Activated naive CD8-positive, alpha-beta T cell treated with anti-CD3 and anti-CD28 coated beads, Interleukin-2, amount 10 ng/mL, durations not matched to agents 7 days and 5 days (primary cell): ENCODE measurements at regions not wholly inside any gene's neighbourhood (a gene's known extent, or its start where the extent isn't known, plus 50 kb on each side); places are given as distances from the start of the nearest gene placed in this dataset.

Experiments
- ATAC-seq: fragments of 150-1000 bp; cut with Tn5 transposase; one replicate; pipeline ENCODE4 v1.10.0; 2021; ENCODE audit warnings: low read depth, moderate library complexity
- POLR2A ChIA-PET: fragments of 350-600 bp; sonication (Branson Sonifier 250); formaldehyde crosslinking; loops from one replicate; lab custom pipeline; 2021; ENCODE audit warnings: antibody characterized with exemption; lab: Charles Lee
- DNase-seq: peaks from one replicate; pipeline ENCODE4 v3.0.0; 2021
- H3K27ac Mint-ChIP-seq: one replicate; pipeline ENCODE4 v1.8.0; 2022; ENCODE audit warnings: mild to moderate bottlenecking, mixed read lengths
- H3K27me3 Mint-ChIP-seq: one replicate; pipeline ENCODE4 v1.8.0; 2022; ENCODE audit warnings: mild to moderate bottlenecking, moderate library complexity, mixed read lengths
- H3K36me3 Mint-ChIP-seq: one replicate; pipeline ENCODE4 v1.8.0; 2021; ENCODE audit warnings: mild to moderate bottlenecking, mixed read lengths
- H3K4me1 Mint-ChIP-seq: one replicate; pipeline ENCODE4 v1.8.0; 2021; ENCODE audit warnings: mixed read lengths
- H3K4me3 Mint-ChIP-seq: one replicate; pipeline ENCODE4 v1.8.0; 2022; ENCODE audit warnings: mild to moderate bottlenecking, moderate library complexity, mixed read lengths
- H3K9me3 Mint-ChIP-seq: one replicate; pipeline ENCODE4 v1.8.0; 2021; ENCODE audit warnings: mixed read lengths

- H3K4me1 Mint-ChIP-seq, result no peaks in the 10 kb centered on the region
- peaks cover 3% of the 10 kb centered on the region for H3K27me3 Mint-ChIP-seq
- no peak overlapping the region for H3K4me3 Mint-ChIP-seq
- POLR2A ChIA-PET, result no interaction called here
- H3K9me3 Mint-ChIP-seq, result no peaks in the 10 kb centered on the region
- ATAC-seq (no peak), DNase-seq (no peak)
- no peaks in the 10 kb centered on the region for H3K36me3 Mint-ChIP-seq
- no peak overlapping the region for H3K27ac Mint-ChIP-seq
Measured at GRCh38 chr15:98393471-98393870, 254.9 kb upstream of the IGF1R start.

DNA sequence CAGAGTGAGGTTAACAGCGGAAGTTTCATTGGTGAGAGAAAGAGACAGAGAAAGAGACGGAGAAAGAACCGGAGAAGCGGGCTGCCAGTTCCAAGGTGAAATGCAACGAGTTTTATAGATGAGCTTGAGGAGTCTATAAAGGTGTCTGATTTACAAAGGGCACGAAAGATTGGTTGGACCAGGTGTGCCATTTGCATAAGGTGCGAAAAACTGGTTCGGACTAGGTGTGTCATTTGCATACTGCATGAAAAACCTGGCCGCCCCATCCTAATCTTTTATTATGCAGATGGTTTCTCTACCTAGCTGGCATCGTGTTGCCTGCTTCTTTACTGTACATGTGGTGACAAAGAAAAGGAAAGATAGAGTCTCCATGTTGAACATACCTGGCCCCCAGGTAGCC, 253.8 kb upstream of the IGF1R start:
- Mint-ChIP-seq H3K27me3 (peaks cover 3% of the 10 kb centered on the region), H3K4me3 (no peak overlapping the region), H3K4me1 (no peaks in the 10 kb centered on the region), H3K9me3 (no peaks in the 10 kb centered on the region), H3K36me3 (no peaks in the 10 kb centered on the region), H3K27ac (no peak overlapping the region)
- POLR2A ChIA-PET, result no interaction called here
- DNase-seq (no peak), ATAC-seq (no peak)

DNA sequence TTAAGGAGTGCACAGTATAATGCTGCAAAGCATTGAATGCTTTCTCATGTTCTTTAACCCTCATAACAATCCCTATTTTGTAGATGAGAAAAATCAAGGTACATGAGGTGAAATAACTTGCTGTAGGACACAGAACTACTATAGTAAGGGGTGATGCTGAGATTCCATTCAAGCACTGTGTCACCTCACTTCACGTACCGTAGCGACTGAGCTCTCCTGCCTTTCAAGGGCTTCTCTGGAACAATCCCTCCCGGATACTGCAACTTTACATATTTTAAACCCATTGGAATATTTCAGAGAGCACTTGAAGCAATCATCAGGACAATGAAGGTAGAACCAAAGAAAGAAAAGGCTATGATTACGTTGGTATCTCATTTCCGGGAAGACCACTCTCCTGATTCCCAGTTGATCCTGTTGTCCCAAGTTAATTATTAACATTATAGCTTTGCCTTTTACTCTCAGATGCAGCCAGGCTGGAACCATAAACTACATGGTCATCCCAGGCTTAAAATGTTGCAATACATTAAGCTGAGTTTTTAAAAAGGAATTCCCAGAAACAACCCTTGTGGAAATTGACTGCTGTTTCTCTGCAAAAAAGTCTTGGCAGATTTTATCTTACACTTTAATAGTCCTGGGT, 252.2 kb upstream of the IGF1R start:
- Mint-ChIP-seq H3K4me3 (no peak overlapping the region), H3K27ac (no peak overlapping the region), H3K36me3 (no peaks in the 10 kb centered on the region), H3K4me1 (no peaks in the 10 kb centered on the region), H3K9me3 (no peaks in the 10 kb centered on the region), H3K27me3 (peaks cover 3% of the 10 kb centered on the region)
- POLR2A ChIA-PET, result no interaction called here
- ATAC-seq (no peak), DNase-seq (no peak)

DNA sequence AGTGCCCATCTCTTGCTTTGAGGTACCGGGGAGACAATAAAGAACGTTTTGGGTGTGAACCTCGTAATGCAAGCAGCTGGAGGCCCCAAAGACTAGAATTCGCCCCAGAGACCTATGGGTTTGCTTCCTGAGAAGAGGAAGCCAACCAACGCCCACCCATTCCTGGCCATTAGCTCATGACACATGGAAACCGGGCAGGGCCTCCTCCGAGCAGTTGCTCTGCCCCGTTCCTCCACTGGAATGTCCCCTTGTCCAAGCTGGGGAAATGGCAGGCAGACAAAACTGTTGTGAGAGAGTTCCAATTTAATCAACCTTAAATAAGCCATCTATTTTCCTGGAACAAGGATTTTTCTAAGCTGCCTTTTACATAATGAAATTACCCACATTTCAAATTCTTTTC, 250.9 kb upstream of the IGF1R start:
- Mint-ChIP-seq H3K4me3 (no peak overlapping the region), H3K27me3 (peaks cover 3% of the 10 kb centered on the region), H3K36me3 (no peaks in the 10 kb centered on the region), H3K27ac (no peak overlapping the region), H3K4me1 (no peaks in the 10 kb centered on the region), H3K9me3 (no peaks in the 10 kb centered on the region)
- POLR2A ChIA-PET, result no interaction called here
- DNase-seq, result no peak
- ATAC-seq, result no peak

DNA sequence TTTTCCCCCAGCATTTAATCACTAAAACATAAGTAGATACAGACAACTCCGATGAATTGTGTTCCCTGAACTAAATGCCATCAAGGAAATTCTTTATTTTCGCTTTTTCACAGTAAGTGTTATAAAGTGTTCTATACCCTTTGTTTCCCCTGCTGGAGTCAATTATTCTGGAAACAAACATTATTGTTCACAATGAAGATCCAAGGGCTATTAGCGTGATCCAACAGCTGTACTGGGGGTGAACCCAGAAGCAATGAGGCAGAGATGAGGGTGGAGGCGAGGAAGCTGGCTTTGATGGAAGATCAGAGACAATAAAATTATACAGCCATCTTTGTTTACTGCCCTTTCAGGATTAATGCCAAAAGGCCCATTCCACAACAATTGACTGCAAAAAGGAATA, 250.3 kb upstream of the IGF1R start:
- Mint-ChIP-seq H3K27me3 (peaks cover 5% of the 10 kb centered on the region), H3K4me3 (no peak overlapping the region), H3K36me3 (no peaks in the 10 kb centered on the region), H3K9me3 (no peaks in the 10 kb centered on the region), H3K27ac (no peak overlapping the region), H3K4me1 (no peaks in the 10 kb centered on the region)
- ATAC-seq (no peak), DNase-seq (no peak)
- POLR2A ChIA-PET, result no interaction called here

GRCh38 chr15:98398886-98399285, 249.5 kb upstream of the IGF1R start:
- Mint-ChIP-seq H3K9me3 (no peaks in the 10 kb centered on the region), H3K27ac (no peak overlapping the region), H3K4me3 (no peak overlapping the region), H3K4me1 (no peaks in the 10 kb centered on the region), H3K27me3 (peaks cover 5% of the 10 kb centered on the region), H3K36me3 (no peaks in the 10 kb centered on the region)
- ATAC-seq (no peak), DNase-seq (no peak)
- POLR2A ChIA-PET, result no interaction called here

GRCh38 chr15:98400120-98400519, 248.2 kb upstream of the IGF1R start:
- Mint-ChIP-seq H3K27me3 (peaks cover 2% of the 10 kb centered on the region), H3K27ac (no peak overlapping the region), H3K9me3 (no peaks in the 10 kb centered on the region), H3K4me3 (no peak overlapping the region), H3K36me3 (no peaks in the 10 kb centered on the region), H3K4me1 (no peaks in the 10 kb centered on the region)
- POLR2A ChIA-PET, result no interaction called here
- ATAC-seq, result no peak
- DNase-seq, result no peak

DNA sequence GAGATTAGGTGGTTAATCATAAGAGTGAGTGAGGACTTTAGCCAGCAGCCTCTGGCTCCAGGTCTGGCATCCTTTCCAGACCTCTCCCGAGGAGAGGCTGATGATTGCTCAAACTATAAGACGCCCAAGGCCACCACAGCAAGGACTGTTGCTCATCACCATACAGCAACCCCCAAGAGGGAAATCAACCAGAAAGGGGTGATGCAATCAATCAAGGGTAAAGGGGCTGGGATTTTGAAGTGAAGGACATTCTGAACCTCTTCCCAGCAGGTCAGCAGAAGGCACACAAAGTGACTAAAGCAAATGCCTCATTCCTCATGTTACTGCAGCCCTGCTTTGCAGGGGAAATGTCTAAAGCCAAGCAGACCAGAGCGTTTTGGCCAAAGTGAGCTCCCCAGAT, 247.3 kb upstream of the IGF1R start:
- H3K27me3 Mint-ChIP-seq, result peaks cover 2% of the 10 kb centered on the region

GRCh38 chr15:98402486-98402885, 245.9 kb upstream of the IGF1R start:
- no peak for DNase-seq
- Mint-ChIP-seq H3K4me1 (no peaks in the 10 kb centered on the region), H3K4me3 (no peak overlapping the region), H3K27ac (no peak overlapping the region), H3K9me3 (no peaks in the 10 kb centered on the region), H3K36me3 (no peaks in the 10 kb centered on the region), H3K27me3 (peaks cover 2% of the 10 kb centered on the region)
- no peak for ATAC-seq
- POLR2A ChIA-PET, result no interaction called here

More for the DNA sequence above, 247.3 kb upstream of the IGF1R start:
- POLR2A ChIA-PET, result no interaction called here
- Mint-ChIP-seq H3K36me3 (no peaks in the 10 kb centered on the region), H3K4me1 (no peaks in the 10 kb centered on the region), H3K27ac (no peak overlapping the region), H3K9me3 (no peaks in the 10 kb centered on the region), H3K4me3 (no peak overlapping the region)
- no peak for DNase-seq
- no peak for ATAC-seq

GRCh38 chr15:98403169-98403568, 245.2 kb upstream of the IGF1R start:
- H3K4me3 Mint-ChIP-seq, result no peak overlapping the region
- POLR2A ChIA-PET, result no interaction called here
- H3K9me3 Mint-ChIP-seq, result no peaks in the 10 kb centered on the region
- ATAC-seq (no peak), DNase-seq (no peak)
- H3K36me3 Mint-ChIP-seq, result no peaks in the 10 kb centered on the region
- peaks cover 2% of the 10 kb centered on the region for H3K27me3 Mint-ChIP-seq
- H3K27ac Mint-ChIP-seq, result no peak overlapping the region
- no peaks in the 10 kb centered on the region for H3K4me1 Mint-ChIP-seq

GRCh38 chr15:98403569-98403968, 244.8 kb upstream of the IGF1R start:
- POLR2A ChIA-PET, result no interaction called here
- Mint-ChIP-seq H3K9me3 (no peaks in the 10 kb centered on the region), H3K27ac (no peak overlapping the region), H3K4me1 (no peaks in the 10 kb centered on the region), H3K27me3 (peaks cover 2% of the 10 kb centered on the region), H3K4me3 (no peak overlapping the region), H3K36me3 (no peaks in the 10 kb centered on the region)
- DNase-seq (no peak), ATAC-seq (no peak)

DNA sequence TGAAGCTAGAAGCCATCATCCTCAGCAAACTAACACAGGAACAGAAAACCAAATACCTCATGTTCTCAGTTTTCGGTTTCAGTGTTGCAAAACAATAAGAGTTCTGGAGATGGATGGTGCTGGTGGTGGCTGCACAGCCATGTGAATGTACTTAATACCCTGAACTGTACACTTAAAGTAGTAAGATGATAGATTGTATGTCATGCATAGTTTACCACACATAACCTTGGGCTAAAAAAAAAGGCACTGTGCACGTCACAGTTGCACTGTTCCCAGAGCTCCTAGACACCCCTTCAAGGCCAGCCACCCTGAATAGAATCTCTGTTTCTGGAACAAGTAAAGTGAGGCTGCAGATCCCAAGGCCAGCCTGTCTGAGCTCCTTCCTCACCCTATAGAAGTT, 243.3 kb upstream of the IGF1R start:
- H3K4me3 Mint-ChIP-seq, result no peak overlapping the region
- H3K27ac Mint-ChIP-seq, result no peak overlapping the region
- peaks cover 2% of the 10 kb centered on the region for H3K27me3 Mint-ChIP-seq
- no peaks in the 10 kb centered on the region for H3K4me1 Mint-ChIP-seq
- POLR2A ChIA-PET, result no interaction called here
- ATAC-seq, result no peak
- H3K36me3 Mint-ChIP-seq, result no peaks in the 10 kb centered on the region
- no peak for DNase-seq
- no peaks in the 10 kb centered on the region for H3K9me3 Mint-ChIP-seq

DNA sequence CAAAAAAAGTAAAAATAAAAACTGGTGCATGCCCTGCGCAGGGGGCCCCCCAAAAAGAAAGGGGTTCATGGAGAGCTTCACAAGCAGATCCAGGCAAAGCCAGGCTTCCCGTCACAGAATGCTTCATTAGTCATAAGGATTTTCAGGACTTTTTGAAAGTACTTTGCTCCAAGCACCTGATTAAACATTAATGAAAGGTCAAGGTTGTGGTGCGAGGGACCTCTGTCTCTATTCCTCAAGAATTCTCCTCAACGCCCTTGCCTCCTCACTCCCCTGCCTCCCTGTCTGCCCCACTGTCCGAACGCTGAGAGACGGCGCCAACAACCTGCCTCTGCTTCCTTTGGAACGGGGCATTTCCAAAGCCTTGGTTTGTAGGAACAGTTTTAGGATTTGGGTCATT, 240.1 kb upstream of the IGF1R start:
- H3K4me1 Mint-ChIP-seq, result no peaks in the 10 kb centered on the region
- H3K4me3 Mint-ChIP-seq, result no peak overlapping the region
- ATAC-seq (no peak), DNase-seq (no peak)
- H3K27me3 Mint-ChIP-seq, result no peaks in the 10 kb centered on the region
- POLR2A ChIA-PET, result no interaction called here
- no peak overlapping the region for H3K27ac Mint-ChIP-seq
- no peaks in the 10 kb centered on the region for H3K36me3 Mint-ChIP-seq
- H3K9me3 Mint-ChIP-seq, result peaks cover 2% of the 10 kb centered on the region

DNA sequence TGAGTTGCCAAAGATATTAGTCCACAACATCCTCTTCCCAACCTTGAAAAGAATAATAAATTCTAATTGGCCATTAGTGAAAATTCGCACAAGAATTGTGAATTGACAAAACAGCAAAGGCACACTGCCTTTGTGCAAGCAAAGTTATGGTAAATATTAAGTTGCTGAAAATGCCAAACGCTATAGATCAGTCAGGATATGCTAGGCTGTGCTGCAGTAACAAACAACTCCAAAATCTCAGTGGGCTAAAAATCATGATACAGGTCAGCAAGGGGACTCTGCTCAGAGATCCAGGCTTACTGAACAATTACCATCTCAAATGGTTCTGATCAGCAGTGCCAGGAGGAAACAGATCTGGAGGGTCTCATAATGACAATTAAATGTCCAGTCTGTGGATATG, 238.0 kb upstream of the IGF1R start:
- Mint-ChIP-seq H3K9me3 (peaks cover 2% of the 10 kb centered on the region), H3K27me3 (no peaks in the 10 kb centered on the region), H3K4me1 (no peaks in the 10 kb centered on the region), H3K4me3 (no peak overlapping the region), H3K27ac (no peak overlapping the region), H3K36me3 (no peaks in the 10 kb centered on the region)
- POLR2A ChIA-PET, result no interaction called here
- DNase-seq (no peak), ATAC-seq (no peak)

- ATAC-seq (no peak), DNase-seq (no peak)
- H3K4me1 Mint-ChIP-seq, result no peaks in the 10 kb centered on the region
- no peaks in the 10 kb centered on the region for H3K36me3 Mint-ChIP-seq
- POLR2A ChIA-PET, result no interaction called here
- no peak overlapping the region for H3K4me3 Mint-ChIP-seq
- peaks cover 2% of the 10 kb centered on the region for H3K9me3 Mint-ChIP-seq
- H3K27ac Mint-ChIP-seq, result no peak overlapping the region
- H3K27me3 Mint-ChIP-seq, result no peaks in the 10 kb centered on the region
Measured at GRCh38 chr15:98412852-98413251, 235.5 kb upstream of the IGF1R start.
